GM12892 (cell line): ENCODE measurements at regions not wholly inside any gene's neighbourhood (a gene's known extent, or its start where the extent isn't known, plus 50 kb on each side); places are given as distances from the start of the nearest gene placed in this dataset.

Experiments used
- POLR2A ChIP-seq: IDR thresholded peaks from 2 replicates; pipeline ENCODE4 v1.6.1; 2011; ENCODE audit warnings: low read depth, low read length, control low read depth
- POLR2AphosphoS5 ChIP-seq: IDR thresholded peaks from 2 replicates; pipeline ENCODE4 v1.6.1; 2011; ENCODE audit warnings: low read depth, low read length, control low read depth
- TAF1 ChIP-seq: IDR thresholded peaks from 2 replicates; pipeline ENCODE4 v1.6.1; 2011; ENCODE audit warnings: low read depth, mild to moderate bottlenecking, control low read depth, low read length, borderline replicate concordance

DNA sequence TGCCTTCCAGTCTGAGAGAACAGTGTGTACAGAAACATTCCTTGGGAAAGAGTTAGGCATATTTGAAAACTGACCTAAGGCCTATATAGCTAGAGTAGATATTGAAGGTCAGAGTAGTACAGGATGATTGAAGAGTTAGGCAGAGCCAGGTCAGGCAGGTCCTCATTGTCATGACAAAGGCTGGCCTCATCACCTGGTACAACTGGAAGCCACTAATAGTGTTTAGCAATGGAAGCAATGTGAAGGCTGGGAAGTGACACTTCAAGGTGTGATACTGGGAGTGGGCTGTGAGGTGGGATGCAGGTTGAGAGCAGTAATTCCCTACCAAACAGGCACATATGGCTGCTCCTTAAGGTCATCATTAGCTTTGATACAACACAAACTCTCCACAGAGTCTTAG is 123.6 kb upstream of the CCNH start:
- TF ChIP-seq POLR2A, result no peak
- no peak for TF ChIP-seq POLR2AphosphoS5
- no peak for TF ChIP-seq TAF1
